Neural cell (in vitro differentiated cells): ENCODE measurements at regions not wholly inside any gene's neighbourhood (a gene's known extent, or its start where the extent isn't known, plus 50 kb on each side); places are given as distances from the start of the nearest gene placed in this dataset.

Experiments
- H2AFZ ChIP-seq: fragments of 200-600, 300-800 bp; sonication (generic), shearing (Covaris generic); 2 replicates; pipeline ENCODE4 v1.6.0; 2014; ENCODE audit warnings: low read depth, mild to moderate bottlenecking, antibody characterized with exemption, low read length, moderate library complexity
- H3F3A ChIP-seq: fragments of 200-600 bp; shearing (Covaris generic); 2 replicates; pipeline ENCODE4 v1.6.1; 2016; ENCODE audit warnings: mild to moderate bottlenecking, moderate library complexity, mixed read lengths, antibody characterized with exemption, low read length; ENCODE audit not compliant: insufficient read depth, poor library complexity, severe bottlenecking
- H3K27ac ChIP-seq: fragments of 200-600, 300-800 bp; sonication (generic), shearing (Covaris generic); 2 replicates; pipeline ENCODE4 v1.5.1; 2014; ENCODE audit warnings: mild to moderate bottlenecking, low read length, moderate library complexity
- H3K27me3 ChIP-seq: fragments of 300-800, 200-600 bp; sonication (generic), shearing (Covaris generic); 2 replicates; pipeline ENCODE4 v1.6.0; 2014; ENCODE audit warnings: mild to moderate bottlenecking, low read depth, low read length, moderate library complexity; ENCODE audit not compliant: insufficient read depth
- H3K36me3 ChIP-seq: fragments of 300-800, 200-600 bp; sonication (generic), shearing (Covaris generic); 2 replicates; pipeline ENCODE4 v1.5.1; 2014; ENCODE audit warnings: mild to moderate bottlenecking, antibody characterized with exemption, low read length, moderate library complexity; ENCODE audit not compliant: insufficient read depth
- H3K4me2 ChIP-seq: fragments of 300-800, 200-600 bp; sonication (generic), shearing (Covaris generic); 2 replicates; pipeline ENCODE4 v1.6.0; 2014; ENCODE audit warnings: mild to moderate bottlenecking, low read length
- H3K4me3 ChIP-seq: fragments of 300-800, 200-600 bp; sonication (generic), shearing (Covaris generic); 2 replicates; pipeline ENCODE4 v1.5.1; 2014; ENCODE audit warnings: mild to moderate bottlenecking, low read length, moderate library complexity
- H3K79me2 ChIP-seq: fragments of 200-600 bp; shearing (Covaris generic); replicated peaks from 2 replicates; pipeline ENCODE4 v1.6.0; 2014; ENCODE audit warnings: mild to moderate bottlenecking, low read length, moderate library complexity; ENCODE audit not compliant: insufficient read depth
- H3K9ac ChIP-seq: fragments of 300-800, 200-600 bp; sonication (generic), shearing (Covaris generic); 2 replicates; pipeline ENCODE4 v1.6.1; 2016; ENCODE audit warnings: mild to moderate bottlenecking, low read length, mixed read lengths
- H3K9me2 ChIP-seq: fragments of 200-600 bp; shearing (Covaris generic); 2 replicates; pipeline ENCODE4 v1.6.1; 2016; ENCODE audit warnings: mild to moderate bottlenecking, low read length, mixed read lengths; ENCODE audit not compliant: insufficient read depth
- H3K9me3 ChIP-seq: fragments of 200-600, 300-800 bp; sonication (generic), shearing (Covaris generic); 2 replicates; pipeline ENCODE4 v1.6.1; 2016; ENCODE audit warnings: mild to moderate bottlenecking, mixed run types, low read length, moderate library complexity, mixed read lengths
- H4K20me1 ChIP-seq: fragments of 200-600 bp; shearing (Covaris generic); 2 replicates; pipeline ENCODE4 v1.6.1; 2016; ENCODE audit warnings: mild to moderate bottlenecking, mixed run types; ENCODE audit not compliant: insufficient read depth
- EP300 ChIP-seq: fragments of 450-650 bp; conservative IDR thresholded peaks from 2 replicates; pipeline ENCODE4 v1.6.1; 2014; ENCODE audit warnings: antibody characterized with exemption, mild to moderate bottlenecking, moderate library complexity; ENCODE audit not compliant: poor library complexity, severe bottlenecking
- EZH2 ChIP-seq: fragments of 200-600, 300-800 bp; shearing (Covaris generic), sonication (generic); IDR thresholded peaks from 2 replicates; pipeline ENCODE4 v1.6.1; 2014; ENCODE audit warnings: antibody characterized with exemption, low read length, borderline replicate concordance, mild to moderate bottlenecking; ENCODE audit not compliant: insufficient read depth, poor library complexity, severe bottlenecking
- MXI1 ChIP-seq: fragments of 450-650 bp; conservative IDR thresholded peaks from 2 replicates; pipeline ENCODE4 v1.6.1; 2014; ENCODE audit warnings: antibody characterized with exemption, mild to moderate bottlenecking; ENCODE audit not compliant: poor library complexity, severe bottlenecking
- POLR2AphosphoS5 ChIP-seq: IDR thresholded peaks from 2 replicates; pipeline ENCODE4 v1.6.1; 2012
- RAD21 ChIP-seq: fragments of 450-650 bp; conservative IDR thresholded peaks from 2 replicates; pipeline ENCODE4 v1.6.1; 2014; ENCODE audit warnings: antibody characterized with exemption, mild to moderate bottlenecking, moderate library complexity
- SMC3 ChIP-seq: fragments of 450-650 bp; conservative IDR thresholded peaks from 2 replicates; pipeline ENCODE4 v1.6.1; 2014; ENCODE audit warnings: antibody characterized with exemption, mild to moderate bottlenecking, moderate library complexity; ENCODE audit not compliant: poor library complexity
- TAF1 ChIP-seq: IDR thresholded peaks from 2 replicates; pipeline ENCODE4 v1.6.1; 2012; ENCODE audit warnings: low read depth
- TF ChIP-seq, protein P1 (sequence below): fragments of 450-650 bp; IDR thresholded peaks from 2 replicates; pipeline ENCODE4 v1.5.1; 2014; ENCODE audit warnings: antibody characterized with exemption, mild to moderate bottlenecking, moderate library complexity; ENCODE audit not compliant: poor library complexity, severe bottlenecking
- TF ChIP-seq, protein P2 (sequence below): IDR thresholded peaks from 2 replicates; pipeline ENCODE4 v1.6.1; 2012; ENCODE audit warnings: borderline replicate concordance

DNA sequence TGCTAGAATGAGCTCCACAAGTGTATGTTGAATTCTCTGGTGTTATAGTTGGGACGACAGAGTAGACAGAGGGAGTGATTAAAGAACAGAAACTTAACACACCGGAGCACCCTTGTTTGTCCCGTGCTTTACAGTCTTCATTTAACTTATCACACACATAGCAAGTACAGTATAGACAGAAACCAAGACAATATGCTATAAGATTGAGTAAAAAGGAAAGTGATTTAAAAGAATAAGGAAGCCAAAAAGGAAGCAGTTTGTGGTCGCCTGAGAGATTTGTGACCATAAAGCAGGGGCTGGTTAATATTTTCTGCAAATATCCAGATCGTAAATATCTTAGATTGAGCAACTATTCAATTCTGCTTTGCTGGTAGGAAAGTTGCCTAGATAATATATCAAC, 1128.4 kb downstream of the TSN start:
- H3K27ac ChIP-seq: no peak overlapping the region
- no peaks in the 10 kb centered on the region for H3K27me3 ChIP-seq
- no peaks in the 10 kb centered on the region for H3F3A ChIP-seq
- H3K4me2 ChIP-seq: no peak overlapping the region
- no peak overlapping the region for H2AFZ ChIP-seq
- no peak overlapping the region for H3K9ac ChIP-seq
- H3K79me2 ChIP-seq: no peaks in the 10 kb centered on the region
- H4K20me1 ChIP-seq: no peaks in the 10 kb centered on the region
- TF ChIP-seq EP300 (no peak), SMC3 (no peak), RAD21 (no peak), MXI1 (no peak)
- TF ChIP-seq, protein P1, sequence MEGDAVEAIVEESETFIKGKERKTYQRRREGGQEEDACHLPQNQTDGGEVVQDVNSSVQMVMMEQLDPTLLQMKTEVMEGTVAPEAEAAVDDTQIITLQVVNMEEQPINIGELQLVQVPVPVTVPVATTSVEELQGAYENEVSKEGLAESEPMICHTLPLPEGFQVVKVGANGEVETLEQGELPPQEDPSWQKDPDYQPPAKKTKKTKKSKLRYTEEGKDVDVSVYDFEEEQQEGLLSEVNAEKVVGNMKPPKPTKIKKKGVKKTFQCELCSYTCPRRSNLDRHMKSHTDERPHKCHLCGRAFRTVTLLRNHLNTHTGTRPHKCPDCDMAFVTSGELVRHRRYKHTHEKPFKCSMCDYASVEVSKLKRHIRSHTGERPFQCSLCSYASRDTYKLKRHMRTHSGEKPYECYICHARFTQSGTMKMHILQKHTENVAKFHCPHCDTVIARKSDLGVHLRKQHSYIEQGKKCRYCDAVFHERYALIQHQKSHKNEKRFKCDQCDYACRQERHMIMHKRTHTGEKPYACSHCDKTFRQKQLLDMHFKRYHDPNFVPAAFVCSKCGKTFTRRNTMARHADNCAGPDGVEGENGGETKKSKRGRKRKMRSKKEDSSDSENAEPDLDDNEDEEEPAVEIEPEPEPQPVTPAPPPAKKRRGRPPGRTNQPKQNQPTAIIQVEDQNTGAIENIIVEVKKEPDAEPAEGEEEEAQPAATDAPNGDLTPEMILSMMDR: no peak
- no peak overlapping the region for H3K4me3 ChIP-seq
- H3K9me3 ChIP-seq: no peaks in the 10 kb centered on the region
- no peaks in the 10 kb centered on the region for H3K9me2 ChIP-seq
- no peaks in the 10 kb centered on the region for H3K36me3 ChIP-seq

DNA sequence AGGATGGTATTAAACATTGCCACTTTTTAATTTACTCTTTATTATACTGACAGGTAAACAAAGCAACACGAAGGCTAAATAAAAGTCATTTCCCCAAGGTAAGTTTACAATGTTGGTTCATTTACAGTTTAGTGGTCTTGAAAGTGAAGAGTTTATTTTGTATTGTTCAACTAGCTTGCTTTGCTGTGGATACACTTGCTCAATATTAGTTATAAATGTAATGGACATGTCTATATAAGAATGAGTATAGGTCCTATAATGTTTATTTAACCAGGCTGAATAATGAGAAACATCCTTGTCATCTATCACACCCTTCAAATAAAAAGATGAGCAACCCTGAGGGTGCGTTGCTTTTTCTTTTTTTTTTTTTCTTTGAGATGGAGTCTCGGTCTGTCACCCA, 1129.4 kb downstream of the TSN start:
- TF ChIP-seq, protein P1: no peak
- TF ChIP-seq RAD21 (no peak), MXI1 (no peak), POLR2AphosphoS5 (no peak), EP300 (no peak), EZH2 (no peak), TAF1 (no peak), SMC3 (no peak)
- TF ChIP-seq, protein P2, sequence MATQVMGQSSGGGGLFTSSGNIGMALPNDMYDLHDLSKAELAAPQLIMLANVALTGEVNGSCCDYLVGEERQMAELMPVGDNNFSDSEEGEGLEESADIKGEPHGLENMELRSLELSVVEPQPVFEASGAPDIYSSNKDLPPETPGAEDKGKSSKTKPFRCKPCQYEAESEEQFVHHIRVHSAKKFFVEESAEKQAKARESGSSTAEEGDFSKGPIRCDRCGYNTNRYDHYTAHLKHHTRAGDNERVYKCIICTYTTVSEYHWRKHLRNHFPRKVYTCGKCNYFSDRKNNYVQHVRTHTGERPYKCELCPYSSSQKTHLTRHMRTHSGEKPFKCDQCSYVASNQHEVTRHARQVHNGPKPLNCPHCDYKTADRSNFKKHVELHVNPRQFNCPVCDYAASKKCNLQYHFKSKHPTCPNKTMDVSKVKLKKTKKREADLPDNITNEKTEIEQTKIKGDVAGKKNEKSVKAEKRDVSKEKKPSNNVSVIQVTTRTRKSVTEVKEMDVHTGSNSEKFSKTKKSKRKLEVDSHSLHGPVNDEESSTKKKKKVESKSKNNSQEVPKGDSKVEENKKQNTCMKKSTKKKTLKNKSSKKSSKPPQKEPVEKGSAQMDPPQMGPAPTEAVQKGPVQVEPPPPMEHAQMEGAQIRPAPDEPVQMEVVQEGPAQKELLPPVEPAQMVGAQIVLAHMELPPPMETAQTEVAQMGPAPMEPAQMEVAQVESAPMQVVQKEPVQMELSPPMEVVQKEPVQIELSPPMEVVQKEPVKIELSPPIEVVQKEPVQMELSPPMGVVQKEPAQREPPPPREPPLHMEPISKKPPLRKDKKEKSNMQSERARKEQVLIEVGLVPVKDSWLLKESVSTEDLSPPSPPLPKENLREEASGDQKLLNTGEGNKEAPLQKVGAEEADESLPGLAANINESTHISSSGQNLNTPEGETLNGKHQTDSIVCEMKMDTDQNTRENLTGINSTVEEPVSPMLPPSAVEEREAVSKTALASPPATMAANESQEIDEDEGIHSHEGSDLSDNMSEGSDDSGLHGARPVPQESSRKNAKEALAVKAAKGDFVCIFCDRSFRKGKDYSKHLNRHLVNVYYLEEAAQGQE: no peak
- no peaks in the 10 kb centered on the region for H3K27me3 ChIP-seq
- H3F3A ChIP-seq: no peaks in the 10 kb centered on the region
- H3K9me3 ChIP-seq: no peaks in the 10 kb centered on the region
- H3K79me2 ChIP-seq: no peaks in the 10 kb centered on the region
- no peaks in the 10 kb centered on the region for H3K9me2 ChIP-seq
- H3K4me2 ChIP-seq: no peak overlapping the region
- no peak overlapping the region for H3K27ac ChIP-seq
- no peak overlapping the region for H3K4me3 ChIP-seq
- no peaks in the 10 kb centered on the region for H4K20me1 ChIP-seq
- H3K36me3 ChIP-seq: no peaks in the 10 kb centered on the region
- H2AFZ ChIP-seq: no peak overlapping the region
- no peak overlapping the region for H3K9ac ChIP-seq
